Esophagus squamous epithelium (tissue), 4 donors: ENCODE measurements at regions not wholly inside any gene's neighbourhood (a gene's known extent, or its start where the extent isn't known, plus 50 kb on each side); places are given as distances from the start of the nearest gene placed in this dataset.

Experiments used
- POLR2A ChIP-seq, 4 donors: fragments of 450-650 bp; IDR thresholded peaks; one replicate each; pipeline ENCODE4 v1.6.1; 2017; ENCODE audit warnings: antibody characterized with exemption in 4 of 4, mild to moderate bottlenecking in 4 of 4, moderate library complexity in 3 of 4
- TF ChIP-seq, protein P1 (sequence below), 6 experiments: fragments of 450-650 bp in 4 of 6; fragments of 200-600 bp in 2 of 6; sonication (generic) in 2 of 6; IDR thresholded peaks; one replicate each; pipeline ENCODE4 v1.5.1; 2016 to 2019; ENCODE audit warnings: antibody characterized with exemption in 6 of 6, mild to moderate bottlenecking in 4 of 6, moderate library complexity in 4 of 6

DNA sequence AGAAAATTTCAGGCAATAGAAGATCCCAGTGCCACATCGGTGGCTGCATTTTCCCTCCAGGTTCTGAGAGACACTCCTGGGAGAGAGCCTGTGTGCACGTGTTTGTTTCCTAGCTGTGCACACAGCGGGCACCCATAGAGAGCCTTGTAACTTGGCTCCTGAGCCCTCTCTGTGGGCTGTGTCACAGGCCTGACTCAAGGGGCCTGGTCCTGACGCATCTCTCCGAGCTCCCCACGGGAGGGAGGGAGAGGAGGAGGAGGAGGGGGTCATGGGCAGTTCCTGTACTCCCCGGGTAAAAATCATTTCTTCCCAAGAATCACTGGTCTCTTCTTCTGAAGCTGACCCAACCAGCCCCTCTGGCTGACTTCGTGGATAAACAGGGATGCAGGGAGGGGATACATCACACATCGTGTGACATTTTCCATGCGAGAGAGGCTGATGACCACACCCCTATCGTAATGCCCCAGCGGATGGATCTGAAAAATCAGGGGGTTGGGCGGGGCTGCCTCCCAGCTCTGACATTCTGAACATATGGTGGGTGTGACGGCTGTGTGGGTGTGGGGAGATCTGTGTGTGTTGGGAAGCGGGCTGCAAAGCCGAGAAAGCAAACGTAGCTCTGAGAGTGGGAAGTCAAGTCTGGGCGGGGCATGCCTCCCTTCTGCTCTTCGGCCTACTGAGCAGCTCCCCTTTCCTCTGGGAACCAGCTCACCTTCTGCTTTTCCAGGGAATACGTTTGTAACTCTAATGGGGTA is 308.3 kb upstream of the HS6ST1 start:
- TF ChIP-seq, protein P1, sequence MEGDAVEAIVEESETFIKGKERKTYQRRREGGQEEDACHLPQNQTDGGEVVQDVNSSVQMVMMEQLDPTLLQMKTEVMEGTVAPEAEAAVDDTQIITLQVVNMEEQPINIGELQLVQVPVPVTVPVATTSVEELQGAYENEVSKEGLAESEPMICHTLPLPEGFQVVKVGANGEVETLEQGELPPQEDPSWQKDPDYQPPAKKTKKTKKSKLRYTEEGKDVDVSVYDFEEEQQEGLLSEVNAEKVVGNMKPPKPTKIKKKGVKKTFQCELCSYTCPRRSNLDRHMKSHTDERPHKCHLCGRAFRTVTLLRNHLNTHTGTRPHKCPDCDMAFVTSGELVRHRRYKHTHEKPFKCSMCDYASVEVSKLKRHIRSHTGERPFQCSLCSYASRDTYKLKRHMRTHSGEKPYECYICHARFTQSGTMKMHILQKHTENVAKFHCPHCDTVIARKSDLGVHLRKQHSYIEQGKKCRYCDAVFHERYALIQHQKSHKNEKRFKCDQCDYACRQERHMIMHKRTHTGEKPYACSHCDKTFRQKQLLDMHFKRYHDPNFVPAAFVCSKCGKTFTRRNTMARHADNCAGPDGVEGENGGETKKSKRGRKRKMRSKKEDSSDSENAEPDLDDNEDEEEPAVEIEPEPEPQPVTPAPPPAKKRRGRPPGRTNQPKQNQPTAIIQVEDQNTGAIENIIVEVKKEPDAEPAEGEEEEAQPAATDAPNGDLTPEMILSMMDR (IDR thresholded peaks at IDR 0.05), result no peak
- TF ChIP-seq POLR2A (IDR thresholded peaks at IDR 0.05), result no peak
